ENCODE measurements at regions not wholly inside any gene's neighbourhood (a gene's known extent, or its start where the extent isn't known, plus 50 kb on each side); places are given as distances from the start of the nearest gene placed in this dataset.

DNA sequence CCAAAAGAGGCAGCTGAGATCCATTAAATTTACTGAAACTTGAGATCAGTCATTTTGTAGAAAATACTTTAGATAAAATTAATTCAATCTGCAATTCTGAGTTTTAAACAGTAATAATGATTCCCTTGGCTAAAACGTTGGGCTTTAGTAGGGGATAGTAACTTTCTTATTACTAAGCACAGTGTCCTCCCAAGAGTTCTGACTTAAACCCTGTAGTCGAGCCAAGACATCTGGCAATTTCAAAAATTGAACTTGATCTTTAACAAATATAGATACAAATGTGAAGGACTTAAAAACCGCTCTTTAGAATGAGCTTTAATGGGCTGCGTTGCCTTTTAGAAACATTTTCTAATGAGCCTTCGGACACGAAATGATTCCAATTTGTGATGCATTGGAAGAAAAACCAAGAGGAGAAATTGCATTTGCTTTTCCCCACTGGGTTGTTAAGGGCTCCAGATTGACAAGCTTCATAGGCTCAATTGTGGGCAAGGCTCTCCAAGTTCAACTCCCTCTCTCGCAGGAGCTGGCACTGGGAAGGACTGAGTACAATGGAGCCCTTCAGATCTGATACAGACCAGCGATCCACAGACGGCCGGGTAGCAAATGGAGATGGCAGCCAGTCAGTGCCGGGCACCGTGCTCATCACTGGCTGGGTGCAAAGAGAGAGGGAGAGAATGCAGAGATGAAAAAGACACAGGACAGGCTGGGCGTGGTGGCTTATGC, 921.3 kb upstream of the AUTS2 start:
- no peaks in the 10 kb centered on the region for H3K9me3 ChIP-seq (ENCODE audit: control insufficient read depth in 1 of 2, low read length in 2 of 2)
- H3K27me3 ChIP-seq (ENCODE audit: control insufficient read depth in 1 of 2, insufficient read depth in 2 of 2, low read length in 2 of 2), result no peaks in the 10 kb centered on the region
- no peak overlapping the region for H3K4me3 ChIP-seq (ENCODE audit: low read depth in 1 of 2, low read length in 2 of 2)
- no peak overlapping the region for H3K27ac ChIP-seq (ENCODE audit: low read depth, low read length)
- H3K9ac ChIP-seq (ENCODE audit: low read depth in 1 of 2, low read length in 2 of 2), result no peak overlapping the region
- no peaks in the 10 kb centered on the region for H3K4me1 ChIP-seq (ENCODE audit: control insufficient read depth in 1 of 2, insufficient read depth in 2 of 2, low read length in 2 of 2)
- H3K36me3 ChIP-seq (ENCODE audit: control insufficient read depth in 1 of 2, insufficient read depth in 2 of 2, low read length in 2 of 2), result no peaks in the 10 kb centered on the region

DNA sequence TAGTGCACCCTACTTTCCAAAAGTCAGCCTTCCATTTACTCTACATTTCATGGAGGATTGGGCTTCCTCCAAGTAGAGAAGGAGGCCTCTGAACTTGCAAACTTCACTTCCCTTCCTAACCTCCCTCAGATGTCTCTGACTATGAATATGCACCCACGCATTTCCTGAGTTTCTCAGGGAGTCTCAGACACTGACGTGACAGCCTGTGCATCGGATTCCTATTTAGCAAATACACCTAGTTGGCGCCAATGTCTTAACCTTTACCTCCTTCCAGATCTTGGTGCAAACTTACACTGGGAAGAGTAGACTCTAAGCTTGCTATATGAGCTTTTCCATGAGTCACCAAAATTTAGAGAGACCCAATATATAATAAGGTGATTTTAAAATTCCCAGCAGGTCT, 920.1 kb upstream of the AUTS2 start:
- no peaks in the 10 kb centered on the region for H3K9me3 ChIP-seq (ENCODE audit: control insufficient read depth in 1 of 2, low read length in 2 of 2)
- H3K36me3 ChIP-seq (ENCODE audit: control insufficient read depth in 1 of 2, insufficient read depth in 2 of 2, low read length in 2 of 2), result no peaks in the 10 kb centered on the region
- H3K9ac ChIP-seq (ENCODE audit: low read depth in 1 of 2, low read length in 2 of 2), result no peak overlapping the region
- no peaks in the 10 kb centered on the region for H3K27me3 ChIP-seq (ENCODE audit: control insufficient read depth in 1 of 2, insufficient read depth in 2 of 2, low read length in 2 of 2)
- no peak overlapping the region for H3K4me3 ChIP-seq (ENCODE audit: low read depth in 1 of 2, low read length in 2 of 2)
- H3K4me1 ChIP-seq (ENCODE audit: control insufficient read depth in 1 of 2, insufficient read depth in 2 of 2, low read length in 2 of 2), result no peaks in the 10 kb centered on the region
- H3K27ac ChIP-seq (ENCODE audit: low read depth, low read length), result no peak overlapping the region

DNA sequence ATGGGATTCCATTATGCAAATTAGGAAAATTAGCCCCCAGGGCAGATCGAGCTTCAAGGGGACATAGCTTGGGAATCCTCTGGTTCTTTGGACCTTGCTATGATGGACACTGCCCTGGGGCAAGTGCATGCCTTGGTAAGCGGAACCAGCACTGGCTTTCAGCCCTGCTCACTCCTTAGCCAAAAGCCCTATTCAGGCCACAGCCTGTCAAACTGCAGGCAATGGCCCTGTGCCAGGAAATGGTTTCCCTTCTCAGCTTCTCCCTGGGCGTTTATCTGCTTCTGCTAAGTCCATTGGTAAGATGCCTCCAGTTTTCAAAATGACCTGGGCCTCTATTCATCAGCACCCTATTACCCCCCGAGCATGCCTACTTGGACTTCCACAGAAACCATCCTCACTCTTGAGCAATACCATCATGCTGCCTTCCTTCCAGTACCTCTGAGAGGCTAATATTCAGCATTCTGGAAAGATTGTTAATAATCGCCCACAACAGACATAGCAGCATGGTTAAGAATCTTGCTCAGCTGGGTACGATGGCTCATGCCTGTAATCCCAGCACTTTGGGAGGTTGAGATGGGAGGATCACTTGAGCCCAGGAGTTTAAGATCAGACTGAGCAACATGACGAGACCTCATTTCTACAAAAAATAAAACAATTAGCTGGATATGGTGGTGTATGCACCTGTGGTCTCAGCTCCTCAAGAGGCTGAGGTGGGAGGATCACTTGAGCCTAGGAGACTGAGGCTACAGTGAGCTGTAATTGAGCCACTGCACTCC, 918.6 kb upstream of the AUTS2 start:
- Histone ChIP-seq H3K4me1 (ENCODE audit: control insufficient read depth in 1 of 2, insufficient read depth in 2 of 2, low read length in 2 of 2) (no peaks in the 10 kb centered on the region), H3K36me3 (ENCODE audit: control insufficient read depth in 1 of 2, insufficient read depth in 2 of 2, low read length in 2 of 2) (no peaks in the 10 kb centered on the region), H3K4me3 (ENCODE audit: low read depth in 1 of 2, low read length in 2 of 2) (no peak overlapping the region), H3K27me3 (ENCODE audit: control insufficient read depth in 1 of 2, insufficient read depth in 2 of 2, low read length in 2 of 2) (no peaks in the 10 kb centered on the region), H3K27ac (ENCODE audit: low read depth, low read length) (no peak overlapping the region), H3K9me3 (ENCODE audit: control insufficient read depth in 1 of 2, low read length in 2 of 2) (peaks cover 0 to 4% of the 10 kb centered on the region in 2 donors), H3K9ac (ENCODE audit: low read depth in 1 of 2, low read length in 2 of 2) (no peak overlapping the region)

- H3K36me3 ChIP-seq (ENCODE audit: control insufficient read depth in 1 of 2, insufficient read depth in 2 of 2, low read length in 2 of 2), result no peaks in the 10 kb centered on the region
- no peaks in the 10 kb centered on the region for H3K4me1 ChIP-seq (ENCODE audit: control insufficient read depth in 1 of 2, insufficient read depth in 2 of 2, low read length in 2 of 2)
- H3K9me3 ChIP-seq (ENCODE audit: control insufficient read depth in 1 of 2, low read length in 2 of 2), result peaks cover 0 to 4% of the 10 kb centered on the region in 2 donors
- H3K4me3 ChIP-seq (ENCODE audit: low read depth in 1 of 2, low read length in 2 of 2), result no peak overlapping the region
- no peaks in the 10 kb centered on the region for H3K27me3 ChIP-seq (ENCODE audit: control insufficient read depth in 1 of 2, insufficient read depth in 2 of 2, low read length in 2 of 2)
- no peak overlapping the region for H3K9ac ChIP-seq (ENCODE audit: low read depth in 1 of 2, low read length in 2 of 2)
- no peak overlapping the region for H3K27ac ChIP-seq (ENCODE audit: low read depth, low read length)
These were observed 917.9 kb upstream of the AUTS2 start for GRCh38 chr7:68680235-68680872.

DNA sequence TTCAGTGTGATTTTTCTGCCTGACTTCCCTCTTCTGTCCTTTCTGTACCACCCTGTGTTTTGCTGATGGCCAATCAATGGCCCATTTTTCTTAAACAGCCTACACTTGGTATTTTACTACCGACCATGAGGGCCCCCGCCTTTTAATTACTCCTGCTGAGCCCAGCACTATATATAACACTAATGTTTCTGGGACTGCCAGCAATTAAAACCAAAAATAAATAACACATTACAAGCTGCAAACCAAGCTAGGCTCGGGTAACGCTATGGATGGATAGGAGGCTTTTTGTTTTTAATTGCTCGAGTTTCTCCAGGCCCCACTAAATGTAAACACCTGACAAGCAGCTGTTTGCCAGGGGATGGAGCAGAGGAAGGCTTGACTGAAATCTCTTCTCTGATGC, 915.4 kb upstream of the AUTS2 start:
- Histone ChIP-seq H3K4me3 (ENCODE audit: low read depth in 1 of 2, low read length in 2 of 2) (no peak overlapping the region), H3K27me3 (ENCODE audit: control insufficient read depth in 1 of 2, insufficient read depth in 2 of 2, low read length in 2 of 2) (no peaks in the 10 kb centered on the region)

GRCh38 chr7:68684246-68684839, 913.9 kb upstream of the AUTS2 start:
- Histone ChIP-seq H3K9me3 (ENCODE audit: control insufficient read depth in 1 of 2, low read length in 2 of 2) (peaks cover 0 to 4% of the 10 kb centered on the region in 2 donors), H3K4me3 (ENCODE audit: low read depth in 1 of 2, low read length in 2 of 2) (no peak overlapping the region), H3K36me3 (ENCODE audit: control insufficient read depth in 1 of 2, insufficient read depth in 2 of 2, low read length in 2 of 2) (no peaks in the 10 kb centered on the region), H3K4me1 (ENCODE audit: control insufficient read depth in 1 of 2, insufficient read depth in 2 of 2, low read length in 2 of 2) (no peaks in the 10 kb centered on the region), H3K9ac (ENCODE audit: low read depth in 1 of 2, low read length in 2 of 2) (no peak overlapping the region), H3K27me3 (ENCODE audit: control insufficient read depth in 1 of 2, insufficient read depth in 2 of 2, low read length in 2 of 2) (no peaks in the 10 kb centered on the region), H3K27ac (ENCODE audit: low read depth, low read length) (no peak overlapping the region)

More for the DNA sequence above, 915.4 kb upstream of the AUTS2 start:
- H3K9ac ChIP-seq (ENCODE audit: low read depth in 1 of 2, low read length in 2 of 2), result no peak overlapping the region
- H3K36me3 ChIP-seq (ENCODE audit: control insufficient read depth in 1 of 2, insufficient read depth in 2 of 2, low read length in 2 of 2), result no peaks in the 10 kb centered on the region
- H3K27ac ChIP-seq (ENCODE audit: low read depth, low read length), result no peak overlapping the region
- no peaks in the 10 kb centered on the region for H3K4me1 ChIP-seq (ENCODE audit: control insufficient read depth in 1 of 2, insufficient read depth in 2 of 2, low read length in 2 of 2)
- H3K9me3 ChIP-seq (ENCODE audit: control insufficient read depth in 1 of 2, low read length in 2 of 2), result peaks cover 0 to 4% of the 10 kb centered on the region in 2 donors

DNA sequence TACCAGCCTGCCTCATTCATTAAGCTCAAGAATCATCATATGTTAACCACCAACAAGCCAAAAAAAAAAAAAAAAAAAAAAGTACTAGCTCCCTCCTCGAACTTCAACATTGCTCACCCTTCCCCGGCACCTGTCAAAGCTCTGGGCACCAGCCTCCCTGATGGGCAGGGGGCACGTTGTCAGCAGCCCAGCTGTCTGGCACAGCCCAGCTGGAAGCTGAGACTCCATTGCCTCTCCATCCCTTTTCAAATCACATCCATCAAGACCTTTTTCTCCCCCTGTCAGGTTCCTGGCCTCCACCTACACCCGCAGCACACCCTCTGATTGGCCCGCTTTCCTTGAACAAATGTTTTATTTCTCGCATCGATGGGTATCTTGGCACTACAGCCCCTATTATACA, 913.3 kb upstream of the AUTS2 start:
- Histone ChIP-seq H3K9ac (ENCODE audit: low read depth in 1 of 2, low read length in 2 of 2) (no peak overlapping the region), H3K27me3 (ENCODE audit: control insufficient read depth in 1 of 2, insufficient read depth in 2 of 2, low read length in 2 of 2) (no peaks in the 10 kb centered on the region), H3K4me3 (ENCODE audit: low read depth in 1 of 2, low read length in 2 of 2) (no peak overlapping the region), H3K4me1 (ENCODE audit: control insufficient read depth in 1 of 2, insufficient read depth in 2 of 2, low read length in 2 of 2) (no peaks in the 10 kb centered on the region), H3K9me3 (ENCODE audit: control insufficient read depth in 1 of 2, low read length in 2 of 2) (peaks cover 0 to 4% of the 10 kb centered on the region in 2 donors), H3K27ac (ENCODE audit: low read depth, low read length) (no peak overlapping the region), H3K36me3 (ENCODE audit: control insufficient read depth in 1 of 2, insufficient read depth in 2 of 2, low read length in 2 of 2) (no peaks in the 10 kb centered on the region)

DNA sequence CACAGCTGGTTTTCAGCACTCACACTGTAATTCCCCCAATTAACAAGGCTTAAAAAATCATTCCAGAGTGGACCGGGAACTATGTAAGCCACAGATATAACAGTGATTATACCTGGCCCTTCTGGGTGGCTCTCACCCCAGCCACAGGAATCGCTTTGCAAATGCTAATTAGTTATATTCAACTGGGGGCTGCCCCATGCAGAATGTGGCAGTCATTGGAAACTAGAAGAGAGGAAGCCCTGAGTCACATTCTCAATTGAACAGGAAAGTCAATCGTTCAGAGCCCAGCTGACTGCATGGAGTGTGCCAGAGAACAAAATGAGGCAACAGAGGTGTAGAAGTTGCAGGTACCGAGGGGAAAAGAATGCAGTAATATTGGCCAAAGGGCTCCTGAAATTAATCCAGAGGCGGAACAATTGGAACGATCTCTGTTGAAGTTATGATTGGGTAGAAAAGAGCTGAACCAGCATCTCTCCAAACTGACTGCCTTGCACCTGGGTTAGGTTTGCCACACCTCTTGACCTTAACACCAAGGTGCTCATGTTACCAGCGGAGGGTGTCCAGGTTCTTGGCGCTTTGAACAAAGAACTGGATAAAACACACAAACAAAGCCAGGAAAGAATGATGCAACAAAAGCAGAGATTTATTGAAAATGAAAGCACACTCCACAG, 909.7 kb upstream of the AUTS2 start:
- Histone ChIP-seq H3K9me3 (ENCODE audit: control insufficient read depth in 1 of 2, low read length in 2 of 2) (peaks cover 0 to 4% of the 10 kb centered on the region in 2 donors), H3K27ac (ENCODE audit: low read depth, low read length) (no peak overlapping the region), H3K4me3 (ENCODE audit: low read depth in 1 of 2, low read length in 2 of 2) (peak overlapping the region in 1 of 2 donors; percentile 52), H3K9ac (ENCODE audit: low read depth in 1 of 2, low read length in 2 of 2) (no peak overlapping the region), H3K27me3 (ENCODE audit: control insufficient read depth in 1 of 2, insufficient read depth in 2 of 2, low read length in 2 of 2) (no peaks in the 10 kb centered on the region), H3K36me3 (ENCODE audit: control insufficient read depth in 1 of 2, insufficient read depth in 2 of 2, low read length in 2 of 2) (no peaks in the 10 kb centered on the region), H3K4me1 (ENCODE audit: control insufficient read depth in 1 of 2, insufficient read depth in 2 of 2, low read length in 2 of 2) (no peaks in the 10 kb centered on the region)

DNA sequence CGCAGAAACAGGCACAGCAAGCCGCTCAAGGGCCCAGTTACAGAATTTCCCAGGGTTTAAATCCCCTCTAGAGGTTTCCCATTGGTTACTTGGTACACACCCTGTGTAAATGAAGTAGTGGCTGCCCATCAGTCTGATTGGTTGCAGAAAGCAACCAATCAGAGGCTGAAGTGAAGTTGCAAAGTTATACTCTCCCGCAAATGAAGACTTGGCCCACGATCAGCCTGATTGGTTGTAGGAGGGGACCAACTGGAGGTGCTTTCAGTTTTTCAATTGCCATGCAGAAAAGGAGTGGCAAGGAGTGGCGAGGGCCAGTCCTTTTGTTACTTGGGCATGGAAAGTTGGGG, 909.2 kb upstream of the AUTS2 start:
- Histone ChIP-seq H3K27me3 (ENCODE audit: control insufficient read depth in 1 of 2, insufficient read depth in 2 of 2, low read length in 2 of 2) (no peaks in the 10 kb centered on the region), H3K9me3 (ENCODE audit: control insufficient read depth in 1 of 2, low read length in 2 of 2) (peaks cover 0 to 4% of the 10 kb centered on the region in 2 donors), H3K4me1 (ENCODE audit: control insufficient read depth in 1 of 2, insufficient read depth in 2 of 2, low read length in 2 of 2) (no peaks in the 10 kb centered on the region), H3K4me3 (ENCODE audit: low read depth in 1 of 2, low read length in 2 of 2) (peak overlapping the region in 1 of 2 donors; percentile 52), H3K27ac (ENCODE audit: low read depth, low read length) (no peak overlapping the region), H3K36me3 (ENCODE audit: control insufficient read depth in 1 of 2, insufficient read depth in 2 of 2, low read length in 2 of 2) (no peaks in the 10 kb centered on the region), H3K9ac (ENCODE audit: low read depth in 1 of 2, low read length in 2 of 2) (no peak overlapping the region)
